ENCODE measurements at regions not wholly inside any gene's neighbourhood (a gene's known extent, or its start where the extent isn't known, plus 50 kb on each side); places are given as distances from the start of the nearest gene placed in this dataset.

DNA sequence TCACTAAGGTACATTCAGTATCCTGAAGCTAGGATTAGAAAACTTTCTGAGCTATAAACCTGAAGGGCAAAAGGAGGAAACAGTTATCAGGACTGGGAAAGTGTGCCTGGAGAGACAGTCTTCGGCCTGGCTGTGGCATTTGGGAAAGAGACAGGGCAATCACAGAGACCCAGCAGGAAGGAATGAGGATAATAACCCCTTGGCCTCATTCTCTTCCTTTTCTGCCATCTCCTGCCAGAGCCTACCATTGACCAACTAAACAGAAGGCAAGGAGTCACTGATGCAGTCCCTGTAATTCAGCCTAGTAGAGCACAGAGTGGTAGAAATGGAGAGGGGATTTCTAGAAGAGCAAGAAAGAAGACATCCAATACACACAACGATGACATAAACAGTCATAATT lies 359.4 kb downstream of the HDGFL1 start:
- no peaks in the 10 kb centered on the region for H3K9me3 ChIP-seq (ENCODE audit: control insufficient read depth in 2 of 3, insufficient read depth in 1 of 3, low read length in 3 of 3)
- no peak overlapping the region for H3K4me3 ChIP-seq (ENCODE audit: low read length in 3 of 3)
- no peak overlapping the region for H3K9ac ChIP-seq (ENCODE audit: low read length in 3 of 3)
- no peaks in the 10 kb centered on the region for H3K36me3 ChIP-seq (ENCODE audit: control insufficient read depth in 2 of 3, insufficient read depth in 3 of 3, low read length in 3 of 3)
- FAIRE-seq (no peak), DNase-seq (no peak)
- no peaks in the 10 kb centered on the region for H3K27me3 ChIP-seq (ENCODE audit: control insufficient read depth, insufficient read depth, low read length)
- no peak overlapping the region for H3K27ac ChIP-seq (ENCODE audit: low read depth in 2 of 2, low read length in 2 of 2)
- H3K4me1 ChIP-seq (ENCODE audit: control insufficient read depth in 2 of 3, insufficient read depth in 2 of 3, low read depth in 1 of 3, low read length in 3 of 3), result peaks cover 0 to 4% (median 0%) of the 10 kb centered on the region in 3 donors
- intact Hi-C loops (cut with DNase I), result no loop called here
- no peak for TF ChIP-seq CTCF (IDR thresholded peaks at IDR 0.05; ENCODE audit: borderline replicate concordance, extremely low read depth, insufficient read depth)

DNA sequence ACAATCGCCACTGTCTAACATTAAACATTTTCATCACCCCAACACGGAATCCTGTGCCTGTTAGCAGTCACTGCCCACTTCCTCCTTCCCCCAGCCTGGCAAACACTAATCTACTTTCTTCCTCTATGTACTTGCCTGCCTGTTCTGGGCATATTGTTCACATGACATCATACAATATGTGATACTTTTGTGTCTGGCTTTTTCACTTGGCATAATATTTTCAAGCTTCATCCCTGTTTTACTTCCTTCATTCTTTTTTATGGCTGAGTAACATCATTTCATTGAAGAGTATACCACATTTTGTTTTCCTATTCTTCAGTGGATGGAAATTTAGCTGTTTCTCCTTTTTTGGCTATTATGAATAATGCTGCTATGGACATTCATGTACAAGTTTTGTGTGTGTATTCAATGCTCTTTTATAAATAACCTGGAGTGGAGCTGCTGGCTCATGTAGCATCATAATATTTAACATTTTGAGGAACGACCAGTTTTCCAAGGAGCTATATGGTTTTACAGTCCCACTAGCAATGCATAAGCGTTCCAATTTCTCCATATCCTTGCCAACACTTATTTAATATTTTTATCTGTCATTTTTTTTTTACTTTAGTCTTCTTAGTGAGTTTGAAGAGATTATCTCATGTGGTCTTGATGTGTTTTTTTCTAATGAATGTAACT lies 360.1 kb downstream of the HDGFL1 start:
- Histone ChIP-seq H3K27me3 (ENCODE audit: control insufficient read depth, insufficient read depth, low read length) (no peaks in the 10 kb centered on the region), H3K4me3 (ENCODE audit: low read length in 3 of 3) (no peak overlapping the region), H3K4me1 (ENCODE audit: control insufficient read depth in 2 of 3, insufficient read depth in 2 of 3, low read depth in 1 of 3, low read length in 3 of 3) (peaks cover 0 to 4% (median 0%) of the 10 kb centered on the region in 3 donors), H3K36me3 (ENCODE audit: control insufficient read depth in 2 of 3, insufficient read depth in 3 of 3, low read length in 3 of 3) (no peaks in the 10 kb centered on the region), H3K27ac (ENCODE audit: low read depth in 2 of 2, low read length in 2 of 2) (no peak overlapping the region), H3K9ac (ENCODE audit: low read length in 3 of 3) (no peak overlapping the region), H3K9me3 (ENCODE audit: control insufficient read depth in 2 of 3, insufficient read depth in 1 of 3, low read length in 3 of 3) (no peaks in the 10 kb centered on the region)
- TF ChIP-seq CTCF (IDR thresholded peaks at IDR 0.05; ENCODE audit: borderline replicate concordance, extremely low read depth, insufficient read depth), result no peak
- DNase-seq (no peak), FAIRE-seq (no peak)
- intact Hi-C loops (cut with DNase I), result no loop called here

DNA sequence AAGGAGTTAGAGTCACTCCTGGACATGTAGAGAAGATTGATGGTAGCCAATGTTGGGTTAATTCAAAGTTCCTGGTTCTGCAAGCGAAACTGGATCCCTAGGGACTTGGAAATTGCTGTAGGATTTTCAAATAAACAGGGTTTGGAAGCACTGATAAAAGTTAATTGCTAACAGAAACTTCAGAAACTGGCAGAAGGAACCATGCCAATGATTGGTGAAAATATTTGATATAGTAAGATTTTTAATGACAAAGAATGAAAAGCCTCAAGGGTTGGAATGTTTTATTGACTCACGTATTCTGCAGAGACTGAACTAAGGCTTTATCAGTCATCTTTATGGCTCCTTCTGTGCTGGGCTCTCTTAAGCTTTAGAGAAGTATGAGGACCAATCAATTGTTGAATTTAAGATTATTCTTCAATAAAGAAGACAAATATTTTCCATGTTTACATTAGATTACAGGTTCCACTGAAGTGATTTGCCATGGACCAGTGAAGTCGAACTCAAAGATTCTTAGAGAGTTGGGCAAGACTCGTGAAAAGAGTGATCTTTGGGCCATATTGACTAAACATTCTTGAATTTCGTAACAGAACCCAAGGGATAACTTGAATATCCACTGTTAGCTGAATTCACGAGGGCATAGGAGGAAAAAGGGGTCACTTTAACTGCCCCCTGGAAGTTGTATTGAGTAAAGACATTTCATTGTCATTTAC lies 371.4 kb downstream of the HDGFL1 start:
- H3K9me3 ChIP-seq (ENCODE audit: control insufficient read depth in 2 of 3, insufficient read depth in 1 of 3, low read length in 3 of 3), result no peaks in the 10 kb centered on the region
- no peaks in the 10 kb centered on the region for H3K36me3 ChIP-seq (ENCODE audit: control insufficient read depth in 2 of 3, insufficient read depth in 3 of 3, low read length in 3 of 3)
- DNase-seq (peak in 2 of 5 donors; percentile 50 to 69), FAIRE-seq (no peak)
- intact Hi-C loops (cut with DNase I), result no loop called here
- H3K9ac ChIP-seq (ENCODE audit: low read length in 3 of 3), result no peak overlapping the region
- H3K27ac ChIP-seq (ENCODE audit: low read depth in 2 of 2, low read length in 2 of 2), result no peak overlapping the region
- no peaks in the 10 kb centered on the region for H3K4me1 ChIP-seq (ENCODE audit: control insufficient read depth in 2 of 3, insufficient read depth in 2 of 3, low read depth in 1 of 3, low read length in 3 of 3)
- TF ChIP-seq CTCF (IDR thresholded peaks at IDR 0.05; ENCODE audit: borderline replicate concordance, extremely low read depth, insufficient read depth), result no peak
- H3K4me3 ChIP-seq (ENCODE audit: low read length in 3 of 3), result no peak overlapping the region
- H3K27me3 ChIP-seq (ENCODE audit: control insufficient read depth, insufficient read depth, low read length), result no peaks in the 10 kb centered on the region
